GM19452 (cell line): ENCODE measurements at regions not wholly inside any gene's neighbourhood (a gene's known extent, or its start where the extent isn't known, plus 50 kb on each side); places are given as distances from the start of the nearest gene placed in this dataset.
"Not testable (repeated sequence)": the region's sequence is repeated elsewhere in the genome, so short reads cannot be mapped to it uniquely, and the experiment has no call there.

Source experiments
- ATAC-seq: cut with Tn5 transposase; IDR thresholded peaks from one replicate; pipeline ENCODE4 v1.9.1; 2021; ENCODE audit not compliant: unreplicated experiment

GRCh38 chr10:117492504-117492903 lies 50.0 kb upstream of the EMX2 start:
- no peak for ATAC-seq

- ATAC-seq = no peak
These were observed 54.5 kb upstream of the EMX2 start for GRCh38 chr10:117488004-117488403.

- ATAC-seq = no peak
These were observed 55.9 kb upstream of the EMX2 start for GRCh38 chr10:117486606-117487005.

- ATAC-seq = no peak
These were observed 59.4 kb upstream of the EMX2 start for GRCh38 chr10:117483056-117483590.

GRCh38 chr10:117481011-117481410 lies 61.5 kb upstream of the EMX2 start:
- ATAC-seq = not testable (repeated sequence)

- no peak for ATAC-seq
These were observed 62.4 kb upstream of the EMX2 start for GRCh38 chr10:117480097-117480496.

- ATAC-seq = no peak
These were observed 64.4 kb upstream of the EMX2 start for GRCh38 chr10:117477961-117478670.

- ATAC-seq = no peak
These were observed 65.2 kb upstream of the EMX2 start for GRCh38 chr10:117477211-117477947.

GRCh38 chr10:117476716-117477115 lies 65.8 kb upstream of the EMX2 start:
- ATAC-seq = no peak

GRCh38 chr10:117476281-117476680 lies 66.3 kb upstream of the EMX2 start:
- no peak for ATAC-seq

- ATAC-seq = peak; percentile 73
These were observed 69.7 kb upstream of the EMX2 start for GRCh38 chr10:117472872-117473271.

GRCh38 chr10:117471344-117471874 lies 71.1 kb upstream of the EMX2 start:
- ATAC-seq = no peak

GRCh38 chr10:117470733-117471132 lies 71.8 kb upstream of the EMX2 start:
- ATAC-seq = no peak

GRCh38 chr10:117468665-117469064 lies 73.9 kb upstream of the EMX2 start:
- no peak for ATAC-seq

GRCh38 chr10:117464176-117464575 lies 78.4 kb upstream of the EMX2 start:
- ATAC-seq = no peak

- ATAC-seq = peak; percentile 62
These were observed 79.0 kb upstream of the EMX2 start for GRCh38 chr10:117463545-117463920.

- ATAC-seq = no peak
These were observed 79.6 kb upstream of the EMX2 start for GRCh38 chr10:117462816-117463544.

GRCh38 chr10:117462424-117462792 lies 80.1 kb upstream of the EMX2 start:
- ATAC-seq = no peak

- ATAC-seq = no peak
These were observed 80.7 kb upstream of the EMX2 start for GRCh38 chr10:117461766-117462423.

GRCh38 chr10:117460846-117461765 lies 81.4 kb upstream of the EMX2 start:
- no peak for ATAC-seq
